ENCODE measurements at regions not wholly inside any gene's neighbourhood (a gene's known extent, or its start where the extent isn't known, plus 50 kb on each side); places are given as distances from the start of the nearest gene placed in this dataset.

DNA sequence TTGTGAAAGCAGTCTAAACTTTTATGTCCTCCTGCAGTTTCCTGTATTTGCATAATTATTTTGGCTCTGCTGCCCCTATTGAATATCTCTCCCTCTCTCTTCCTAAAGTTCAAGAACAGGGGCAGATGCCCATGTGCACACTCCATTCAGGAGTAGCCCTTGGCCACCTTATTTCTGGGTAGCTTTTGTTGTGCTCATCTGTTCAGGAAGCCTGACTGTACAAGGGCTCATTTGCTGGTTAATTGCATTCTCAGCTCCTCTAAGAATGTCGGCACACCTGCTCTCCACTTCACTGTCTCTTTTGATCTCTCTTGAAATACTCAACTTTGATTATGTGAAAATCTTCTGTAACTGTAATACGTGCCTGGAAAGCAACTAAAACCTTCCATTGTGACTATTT, 1378.8 kb upstream of the CDH8 start:
- TF ChIP-seq CTCF (IDR thresholded peaks at IDR 0.05) (no peak), POLR2A (IDR thresholded peaks at IDR 0.05) (no peak), POLR2AphosphoS5 (IDR thresholded peaks at IDR 0.05) (no peak)

Measured in prostate gland (tissue), 2 donors.